ENCODE measurements at regions not wholly inside any gene's neighbourhood (a gene's known extent, or its start where the extent isn't known, plus 50 kb on each side); places are given as distances from the start of the nearest gene placed in this dataset.
"Not testable (repeated sequence)": the region's sequence is repeated elsewhere in the genome, so short reads cannot be mapped to it uniquely, and the experiment has no call there.

DNA sequence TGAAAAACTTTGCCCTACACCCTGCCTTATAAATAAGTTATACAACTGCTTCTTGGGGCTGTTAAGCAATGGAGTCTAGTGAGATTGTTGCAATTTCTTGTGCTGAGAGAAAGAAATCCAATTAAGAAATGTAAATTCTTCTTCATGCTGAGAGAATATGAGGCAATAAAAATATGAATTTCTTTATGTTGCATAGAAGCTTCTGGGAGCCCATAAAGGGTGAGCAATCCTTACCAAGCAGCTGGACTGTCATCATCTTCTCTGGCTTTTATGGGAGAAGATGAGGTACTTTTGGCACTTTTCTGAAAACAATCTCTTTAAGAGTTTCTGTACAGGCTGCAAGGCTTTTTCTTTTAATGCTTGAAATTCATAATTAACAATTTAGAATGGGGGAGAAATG is 204.3 kb downstream of the DMRTA1 start:
- no peak for DNase-seq

DNA sequence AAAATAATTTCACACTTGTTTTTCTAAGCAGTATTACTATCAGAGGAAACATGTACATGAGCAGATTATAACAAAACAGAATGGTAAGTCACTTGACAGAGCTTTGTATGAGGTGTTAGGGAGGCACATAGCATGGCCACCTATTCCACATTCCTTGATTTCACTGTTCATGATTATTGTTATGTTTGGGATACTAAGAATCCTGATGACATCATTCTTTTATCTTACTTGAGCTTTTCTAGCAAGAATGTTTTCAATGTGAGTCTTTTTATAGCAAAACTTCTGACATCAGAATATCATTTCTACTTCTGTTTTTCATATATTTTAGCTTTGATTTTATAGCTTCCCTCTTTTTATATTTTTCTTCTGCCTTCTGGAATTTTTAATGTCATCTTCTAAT is 208.2 kb downstream of the DMRTA1 start:
- no peak for DNase-seq

DNA sequence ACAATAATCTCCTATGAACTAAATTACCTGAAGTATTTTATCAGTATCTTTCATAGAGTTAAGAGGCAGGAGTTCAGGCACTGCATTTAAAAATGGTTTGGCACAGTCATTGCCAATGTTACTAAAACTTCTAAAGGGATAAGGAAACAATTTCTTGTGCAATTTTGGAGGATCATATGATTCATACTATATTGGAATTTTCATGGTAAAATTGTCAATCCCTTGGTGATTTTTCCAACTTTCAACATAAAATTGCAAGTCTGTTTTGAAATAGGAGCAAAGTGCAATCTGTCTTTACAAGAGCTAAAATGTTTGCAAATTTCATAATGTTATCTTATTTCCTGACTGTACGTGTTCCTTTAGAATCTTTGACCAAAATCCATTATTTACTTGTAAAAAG is 211.1 kb downstream of the DMRTA1 start:
- no peak for DNase-seq

DNA sequence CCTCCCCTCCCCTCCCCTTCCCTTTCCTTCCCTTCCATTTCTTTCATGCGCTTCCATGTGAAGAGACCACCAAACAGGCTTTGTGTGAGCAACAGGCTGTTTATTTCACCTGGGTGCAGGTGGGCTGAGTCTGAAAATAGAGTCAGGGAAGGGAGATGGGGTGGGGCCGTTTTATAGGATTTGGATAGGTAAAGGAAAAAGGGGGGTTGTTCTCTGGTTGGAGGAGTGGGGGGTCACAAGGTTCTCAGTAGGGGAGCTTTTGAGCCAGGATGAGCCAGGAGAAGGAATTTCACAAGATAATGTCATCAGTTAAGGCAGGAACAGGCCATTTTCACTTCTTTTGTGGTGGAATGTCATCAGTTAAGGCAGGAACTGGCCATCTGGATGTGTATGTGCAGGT is 211.9 kb downstream of the DMRTA1 start:
- DNase-seq = not testable (repeated sequence)

DNA sequence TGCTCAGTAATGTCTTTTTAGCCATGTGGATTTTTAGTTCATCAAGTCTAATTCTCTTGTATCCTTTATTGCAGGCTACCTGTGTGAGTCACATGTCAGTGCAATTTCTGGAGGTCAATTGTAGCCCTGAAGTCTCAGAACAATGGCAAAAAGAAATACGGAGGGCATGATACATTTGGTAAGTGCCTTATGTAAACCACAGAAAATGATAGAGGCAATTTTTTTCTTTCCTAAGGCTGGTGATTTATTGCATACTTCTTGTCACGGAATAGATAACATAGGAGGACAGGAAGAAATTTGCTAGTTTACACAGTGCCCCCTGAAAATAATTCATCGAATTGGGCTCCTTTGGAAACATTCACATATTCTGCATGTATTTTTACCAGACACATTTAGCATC is 235.9 kb downstream of the DMRTA1 start:
- DNase-seq = no peak

DNA sequence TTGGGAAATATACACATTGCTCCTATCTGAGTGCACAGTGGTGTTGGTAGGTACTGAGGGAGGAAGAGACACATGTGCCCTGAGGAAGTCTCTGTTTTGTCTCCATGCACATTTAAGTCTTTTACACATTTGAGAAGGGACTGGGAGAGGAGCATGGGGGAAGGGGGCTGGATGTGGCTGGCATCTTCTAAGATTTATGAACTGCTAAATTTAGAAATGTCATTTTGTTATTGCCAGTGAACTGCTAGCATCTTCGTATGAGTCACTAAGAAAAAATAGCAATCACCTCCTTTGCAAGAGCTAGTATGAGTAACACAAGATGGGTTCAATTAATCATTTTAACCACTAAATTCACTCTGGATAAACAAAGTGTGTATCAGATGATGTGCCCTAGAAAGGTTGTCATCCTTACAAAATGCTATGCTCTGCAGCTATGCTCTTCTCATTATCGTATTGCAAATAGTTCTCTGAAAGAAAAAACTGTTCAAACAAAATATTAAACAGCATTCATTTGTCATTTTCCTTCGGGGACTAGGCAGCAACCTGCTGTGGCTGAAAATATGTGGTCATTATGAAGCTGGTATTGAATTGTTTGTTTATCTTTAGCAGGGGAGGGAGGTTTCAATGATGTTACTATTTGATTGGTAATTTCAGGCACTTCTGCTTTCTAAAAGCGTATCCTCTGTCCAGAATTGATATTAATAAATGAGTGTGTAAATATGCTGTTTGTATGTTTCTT is 236.5 kb downstream of the DMRTA1 start:
- no peak for DNase-seq

DNA sequence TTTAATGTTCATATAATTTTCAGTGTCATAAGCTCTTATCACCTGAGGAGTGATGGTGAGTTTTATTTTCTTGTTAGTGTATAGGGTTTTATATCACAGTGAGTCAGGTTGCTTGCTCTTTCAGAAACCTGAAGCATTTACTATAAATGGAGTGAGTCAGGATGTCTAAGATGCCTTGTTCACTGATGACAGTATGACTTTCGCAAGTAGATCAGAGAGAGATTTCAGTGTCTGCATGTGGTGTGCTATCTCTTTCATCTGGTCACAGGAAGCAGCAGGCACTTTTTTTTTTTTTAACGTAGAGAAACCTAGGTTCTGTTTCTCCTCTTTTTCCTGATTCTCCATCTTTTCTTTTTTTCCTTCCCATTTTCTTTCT is 237.1 kb downstream of the DMRTA1 start:
- DNase-seq = no peak

DNA sequence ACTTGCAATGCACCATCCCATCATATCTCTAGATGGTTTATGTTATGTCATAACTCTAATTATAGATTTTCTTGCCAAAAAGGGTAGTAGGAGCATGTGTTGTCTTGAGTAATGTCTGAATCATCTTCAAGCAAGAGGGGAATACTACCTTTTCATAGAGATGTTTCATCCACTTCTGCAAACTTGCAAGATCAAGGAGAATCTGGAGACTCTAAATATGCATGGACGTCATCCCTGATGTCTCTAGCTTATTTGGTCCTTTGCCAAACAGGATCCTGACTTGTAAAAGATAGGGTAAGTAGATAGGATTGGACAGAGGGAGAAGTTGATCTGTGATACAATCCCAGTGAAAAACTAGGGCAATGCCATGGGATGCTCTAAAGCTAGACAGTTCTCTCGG is 246.5 kb downstream of the DMRTA1 start:
- no peak for DNase-seq

DNA sequence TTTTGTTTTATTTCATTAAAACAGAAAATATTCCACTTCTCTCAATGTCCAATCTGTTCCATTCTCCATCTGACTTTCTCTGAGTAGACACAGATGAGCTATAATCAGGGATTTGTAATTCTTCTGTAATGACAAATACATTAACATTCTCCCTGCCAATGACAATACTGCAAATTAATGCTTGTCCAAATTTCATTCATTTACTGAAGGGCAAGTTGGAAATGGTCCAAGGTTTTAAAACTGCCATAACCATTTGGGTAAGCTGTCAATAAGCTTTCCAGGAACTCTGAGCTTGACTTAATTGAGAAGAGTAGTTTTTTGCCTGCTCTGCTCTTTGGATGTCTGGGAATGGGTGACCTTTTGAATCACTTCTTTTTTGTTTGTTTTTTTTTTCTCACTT is 253.5 kb downstream of the DMRTA1 start:
- no peak for DNase-seq

DNA sequence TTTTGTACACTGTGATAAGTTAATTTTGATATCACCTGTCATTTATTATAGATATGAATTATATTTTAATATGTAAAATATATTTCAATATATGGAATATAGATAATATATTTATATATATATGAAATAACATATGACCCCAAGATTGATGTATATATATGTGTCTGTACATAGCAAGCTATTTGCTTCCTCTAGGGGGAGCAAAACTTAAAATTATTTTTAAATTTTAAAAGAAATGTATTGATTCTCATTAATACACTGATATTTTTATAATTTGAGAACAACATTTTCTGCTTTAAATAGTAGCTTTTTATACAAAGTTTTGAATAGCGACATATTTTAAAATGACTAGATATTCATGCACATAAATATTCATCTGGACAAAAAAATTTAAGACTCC is 272.0 kb downstream of the DMRTA1 start:
- no peak for DNase-seq

DNA sequence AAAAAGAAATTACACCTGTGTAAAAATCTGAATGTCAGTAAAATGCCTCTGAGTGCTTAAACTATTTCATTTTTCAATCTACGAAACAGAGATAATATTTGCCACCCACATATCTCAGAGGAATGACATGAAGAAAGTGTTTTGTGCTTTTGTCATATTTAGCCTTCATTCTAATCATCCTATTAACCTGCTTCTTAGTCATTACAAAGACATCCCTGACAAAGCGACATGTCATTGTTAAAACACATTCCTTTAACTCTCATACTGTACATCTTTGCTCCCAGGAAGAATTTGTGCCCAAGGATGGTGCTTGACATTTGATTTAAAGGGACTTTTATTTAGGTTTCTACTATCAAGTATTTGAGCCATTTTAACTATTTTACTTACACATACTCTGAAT is 275.9 kb downstream of the DMRTA1 start:
- DNase-seq = no peak

DNA sequence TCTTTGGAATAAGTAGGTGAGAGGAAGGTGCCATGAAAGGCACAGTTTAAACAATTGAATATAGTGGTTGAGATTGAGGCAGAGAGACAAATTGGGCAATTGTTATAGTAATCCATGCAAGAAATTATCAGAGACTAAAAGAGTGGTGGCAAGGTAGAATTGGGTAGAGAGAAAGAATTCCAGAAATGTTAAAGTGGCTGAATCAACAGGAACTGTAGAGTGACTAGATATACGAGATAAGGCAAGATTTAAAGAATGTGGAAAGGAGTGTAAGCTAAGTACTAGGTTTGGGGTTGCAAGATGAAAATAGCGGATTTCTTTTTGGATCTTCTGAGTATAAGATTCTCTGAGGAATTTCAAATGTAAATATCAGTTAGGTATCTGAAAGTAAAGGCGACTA is 285.2 kb downstream of the DMRTA1 start:
- DNase-seq = no peak

DNA sequence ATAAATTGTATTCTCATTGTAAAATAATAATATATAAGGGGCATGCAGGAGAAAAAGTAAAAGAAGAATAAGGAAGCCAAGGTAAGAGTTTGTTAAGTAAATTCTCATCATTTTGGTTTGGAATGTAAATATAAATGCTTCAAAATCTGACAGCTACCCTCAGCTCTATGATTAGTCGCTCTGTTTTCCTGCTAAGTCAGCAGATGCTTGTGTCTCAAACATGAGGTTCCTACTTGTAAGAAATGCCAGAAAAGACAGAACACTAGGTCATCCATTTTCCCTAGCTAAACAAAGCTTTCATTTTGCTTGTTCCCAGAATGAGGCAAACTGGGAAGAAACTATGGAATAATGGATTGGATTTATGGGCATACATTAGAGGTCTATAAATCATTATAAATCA is 293.1 kb downstream of the DMRTA1 start:
- no peak for DNase-seq

DNA sequence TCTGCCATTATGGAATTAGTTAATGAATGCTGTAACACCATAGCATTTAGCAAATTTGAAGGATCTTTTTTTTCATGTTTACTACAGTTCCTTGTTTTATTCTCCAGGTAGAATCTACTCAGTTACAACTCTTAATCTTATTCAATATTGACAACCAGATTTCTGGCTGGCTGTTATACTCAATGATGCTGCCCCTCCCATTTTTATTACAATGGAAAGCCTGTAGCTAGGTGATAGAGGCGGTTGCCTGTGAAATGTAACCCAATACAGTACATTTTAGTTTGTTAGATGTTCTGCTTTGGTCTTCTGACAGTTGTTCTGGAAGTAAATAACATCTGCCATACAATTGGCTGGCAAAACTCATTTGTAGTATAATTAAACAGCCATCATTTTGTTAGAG is 294.2 kb downstream of the DMRTA1 start:
- no peak for DNase-seq

DNA sequence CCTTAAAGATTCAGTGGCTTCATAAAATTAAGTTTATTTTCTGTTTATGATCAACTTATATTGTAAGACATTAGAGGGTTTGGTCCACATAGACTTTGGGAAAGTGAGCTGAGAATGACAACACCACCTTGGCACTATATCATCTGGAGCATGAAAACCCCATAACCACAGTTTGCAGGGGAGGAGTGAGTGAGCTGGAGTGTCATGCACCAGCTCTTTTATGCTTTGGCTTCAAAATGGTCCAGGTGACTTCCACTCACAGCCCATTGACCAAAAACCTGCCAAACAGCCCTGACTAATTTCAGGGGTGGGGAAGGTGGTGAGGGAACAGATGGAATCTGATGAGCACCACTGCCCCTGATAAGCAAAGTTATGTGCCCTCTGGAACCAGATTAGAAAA is 295.8 kb downstream of the DMRTA1 start:
- DNase-seq = no peak

DNA sequence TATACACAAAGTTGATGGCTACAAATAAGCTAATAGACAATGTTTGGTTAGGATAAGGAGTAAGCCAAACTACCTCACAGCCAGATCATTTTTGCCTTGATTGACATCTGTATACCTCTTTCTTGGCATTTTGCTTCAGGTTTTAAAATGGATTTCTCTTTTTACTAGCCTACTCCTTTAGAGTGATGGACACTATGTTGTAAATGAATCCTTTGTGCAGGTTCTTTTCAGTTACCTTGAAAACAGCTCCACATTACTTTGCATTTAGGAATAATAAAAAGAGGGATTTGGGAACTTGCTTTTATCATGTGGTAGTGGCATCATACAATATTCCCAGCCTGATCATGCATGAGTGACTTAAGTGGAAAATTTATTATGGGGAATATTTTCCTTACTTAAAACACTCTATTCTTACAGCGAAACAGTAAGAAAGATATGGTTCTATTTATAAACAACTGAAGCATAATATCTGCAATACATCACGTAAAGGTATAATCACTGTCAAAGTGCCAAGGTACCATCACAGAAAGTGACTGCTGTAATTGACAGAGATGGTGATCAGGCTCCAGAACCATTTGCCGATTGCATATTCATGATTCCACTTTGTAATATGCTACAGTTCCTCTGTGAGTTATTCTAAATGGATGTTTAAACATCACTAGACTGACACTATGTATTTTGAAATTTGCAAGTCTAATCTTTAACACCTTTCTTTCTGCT is 327.0 kb downstream of the DMRTA1 start:
- DNase-seq = no peak

DNA sequence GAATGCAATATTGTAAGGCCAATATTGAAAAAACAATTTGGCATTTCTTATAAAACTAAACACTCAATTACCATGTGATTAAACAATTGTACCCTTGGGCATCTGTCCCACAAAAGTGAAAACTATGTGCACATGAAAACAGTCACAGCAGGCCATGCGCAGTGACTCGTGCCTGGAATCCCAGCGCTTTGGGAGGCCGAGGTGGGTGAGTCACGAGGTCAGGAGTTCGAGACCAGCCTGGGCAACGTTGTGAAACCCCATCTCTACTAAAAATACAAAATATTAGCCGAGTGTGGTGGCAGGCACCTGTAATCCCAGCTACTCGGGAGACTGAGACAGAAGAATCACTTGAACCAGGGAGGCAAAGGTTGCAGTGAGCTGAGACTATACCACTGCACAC is 343.7 kb downstream of the DMRTA1 start:
- no peak for DNase-seq

DNA sequence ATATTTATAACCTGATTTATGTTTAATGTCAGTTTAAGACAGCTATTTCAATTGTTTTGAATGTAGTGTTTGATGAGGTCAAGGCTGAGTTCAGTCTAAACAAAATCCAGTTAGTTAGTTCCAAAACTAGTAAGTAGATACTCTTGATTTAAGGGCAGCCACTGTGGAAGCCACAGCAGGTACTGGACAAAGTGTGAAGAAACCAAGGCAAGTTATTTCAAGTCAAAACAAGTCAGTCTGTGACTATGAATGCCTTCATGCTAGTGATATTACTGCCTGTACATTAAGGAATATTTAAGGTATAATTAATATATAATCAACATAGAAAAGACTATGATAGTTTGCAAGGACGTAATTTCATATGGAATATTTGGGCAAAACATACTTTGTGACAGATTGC is 362.3 kb downstream of the DMRTA1 start:
- DNase-seq = no peak

DNA sequence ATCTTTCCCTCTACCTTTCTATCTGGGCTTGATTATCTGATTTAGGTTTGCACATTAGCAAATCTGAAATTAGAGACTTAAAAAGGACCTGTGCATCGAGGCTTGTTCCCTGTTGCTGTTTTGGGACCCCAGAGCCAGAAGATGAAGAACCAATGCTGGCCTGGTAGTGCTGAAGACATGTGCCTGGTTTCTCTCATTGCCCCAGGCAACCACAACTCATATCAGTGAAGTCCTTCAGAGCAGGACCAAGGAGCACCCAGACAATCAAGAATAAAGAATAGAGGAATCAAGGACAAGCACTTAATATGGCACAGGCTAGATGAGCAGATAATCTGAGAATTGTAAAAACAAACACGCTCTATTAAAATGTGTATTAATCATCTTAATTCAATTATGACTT is 362.7 kb downstream of the DMRTA1 start:
- no peak for DNase-seq

DNA sequence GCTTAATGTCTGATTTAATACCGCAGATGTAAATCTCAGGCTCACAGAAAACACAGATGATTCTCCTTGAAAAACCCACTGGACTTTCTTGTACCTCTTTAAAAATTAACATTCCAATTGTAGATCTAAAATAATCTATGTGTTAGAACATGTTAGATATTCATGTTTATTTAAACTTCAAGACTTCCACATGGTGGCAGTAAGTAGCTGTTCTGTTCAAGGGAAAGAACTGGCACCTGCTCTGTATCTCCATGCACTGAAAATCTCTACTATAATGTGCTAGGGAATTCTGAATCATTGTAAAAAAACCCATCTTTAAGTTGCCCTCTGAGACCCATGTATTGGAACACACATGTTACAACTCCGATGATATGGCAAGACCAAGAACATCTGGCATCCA is 366.9 kb downstream of the DMRTA1 start:
- DNase-seq = no peak

DNA sequence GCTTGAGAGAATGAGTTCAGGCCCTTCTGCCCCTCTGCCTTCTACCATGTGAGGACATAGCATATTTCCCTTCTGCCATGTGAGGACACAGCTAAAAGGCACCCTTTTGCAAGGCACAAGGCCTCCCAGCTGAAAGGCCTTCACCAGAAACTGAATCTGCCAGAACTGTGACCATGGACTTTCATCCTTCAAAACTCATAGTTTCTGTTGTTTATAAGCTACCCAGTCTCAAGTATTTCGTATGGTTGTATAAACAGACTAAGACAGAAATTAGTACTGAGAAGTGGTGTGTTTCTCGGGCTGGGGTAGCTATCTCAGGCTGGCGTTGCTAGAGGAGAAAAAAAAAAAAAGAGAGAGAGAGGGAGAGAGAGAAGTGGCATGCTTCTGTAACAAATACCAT is 368.6 kb downstream of the DMRTA1 start:
- DNase-seq = no peak

DNA sequence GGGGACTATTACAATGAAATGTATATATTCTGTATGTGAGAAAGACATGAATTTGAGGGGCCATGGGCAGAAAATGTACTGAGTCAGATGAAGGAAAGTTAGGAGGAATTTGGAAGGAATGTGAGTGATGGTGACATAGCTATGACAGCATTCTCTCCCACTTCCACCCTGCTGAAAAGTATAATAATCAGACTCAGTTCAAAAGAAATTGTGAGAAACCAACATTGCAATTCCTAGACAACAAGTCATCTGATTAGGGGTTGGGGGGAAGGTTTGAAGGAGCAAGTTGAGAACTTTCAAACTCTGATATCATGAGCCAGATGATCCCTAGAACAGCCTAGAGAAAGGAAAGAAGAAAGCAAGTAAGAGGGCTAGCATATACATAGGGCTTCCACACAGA is 370.6 kb downstream of the DMRTA1 start:
- DNase-seq = no peak

DNA sequence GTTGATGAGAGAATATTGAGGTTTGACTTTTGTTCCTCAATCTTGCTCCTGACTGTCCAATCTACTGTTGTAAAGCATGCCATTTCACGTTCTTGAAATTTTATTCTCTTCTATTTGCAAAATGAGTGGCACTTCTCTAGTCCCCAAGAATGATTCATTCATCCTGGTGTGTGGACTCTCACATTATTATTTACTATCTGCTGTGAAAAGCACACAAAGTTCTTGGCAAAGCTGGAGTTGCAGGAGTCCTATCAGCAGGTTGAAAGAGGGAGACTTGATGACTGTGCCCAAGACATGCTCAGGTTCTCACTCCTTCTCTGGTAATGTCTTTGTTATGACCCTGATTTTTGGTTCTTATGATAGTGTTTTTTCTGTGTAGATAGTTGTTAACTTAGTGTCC is 382.6 kb downstream of the DMRTA1 start:
- DNase-seq = no peak

DNA sequence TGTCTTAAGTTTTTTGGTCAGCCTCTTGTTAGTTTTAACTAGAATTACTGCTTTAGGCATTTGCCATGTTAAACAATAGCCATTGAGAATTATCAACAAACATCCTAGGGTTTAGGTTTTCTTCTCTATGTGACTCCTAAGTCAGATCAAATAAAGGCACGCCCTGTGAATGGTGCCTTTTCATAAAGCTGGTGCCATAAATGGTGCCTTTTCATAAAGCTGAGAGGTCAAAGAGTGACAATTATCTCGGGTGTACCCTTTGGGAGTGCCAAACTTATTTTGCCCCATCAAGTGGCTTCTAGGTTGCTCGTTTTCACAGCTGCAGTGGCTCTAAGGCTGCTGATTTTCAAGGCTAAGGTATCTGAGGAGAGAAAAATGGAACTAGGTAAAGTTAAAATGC is 391.6 kb downstream of the DMRTA1 start:
- DNase-seq = no peak

DNA sequence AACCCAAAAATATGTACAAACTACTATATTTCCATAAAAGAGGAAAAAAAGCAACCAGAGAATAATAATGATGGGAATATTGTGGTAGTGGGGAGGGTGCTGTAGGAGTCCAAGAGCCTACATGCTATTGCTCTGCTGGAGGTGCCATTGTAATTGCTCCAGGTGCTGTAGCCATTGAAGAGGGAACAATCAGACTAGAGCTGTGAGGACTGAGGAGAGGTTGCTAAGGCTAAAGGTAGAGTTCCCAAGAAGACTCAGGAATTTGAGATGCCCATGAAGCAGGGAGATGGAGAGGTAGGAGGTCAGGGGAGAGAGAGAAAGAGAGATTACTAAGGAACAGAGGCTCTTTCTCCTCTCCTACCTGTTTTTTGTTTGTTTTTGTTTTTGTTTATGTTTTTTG is 394.0 kb downstream of the DMRTA1 start:
- DNase-seq = no peak
